NB4 (cell line): ENCODE measurements at regions not wholly inside any gene's neighbourhood (a gene's known extent, or its start where the extent isn't known, plus 50 kb on each side); places are given as distances from the start of the nearest gene placed in this dataset.
"Not testable (repeated sequence)": the region's sequence is repeated elsewhere in the genome, so short reads cannot be mapped to it uniquely, and the experiment has no call there.

Source experiments
- DNase-seq: peaks from one replicate; pipeline ENCODE4 v3.0.0; 2010; ENCODE audit warnings: low read depth
- H3K4me3 ChIP-seq: one replicate; pipeline ENCODE4 v1.5.1; 2011; ENCODE audit warnings: mild to moderate bottlenecking, low read depth, low read length, moderate library complexity
- CTCF ChIP-seq: IDR thresholded peaks from one replicate; pipeline ENCODE4 v1.5.1; 2012; ENCODE audit warnings: low read depth, low read length
- MYC ChIP-seq: IDR thresholded peaks from 2 replicates; pipeline ENCODE4 v1.6.1; 2011; ENCODE audit warnings: low read depth, low read length
- POLR2A ChIP-seq: IDR thresholded peaks from 2 replicates; pipeline ENCODE4 v1.6.1; 2011; ENCODE audit warnings: mild to moderate bottlenecking; ENCODE audit not compliant: insufficient read length; ENCODE audit errors: extremely low read depth
- TF ChIP-seq, protein P1 (sequence below): IDR thresholded peaks from 2 replicates; pipeline ENCODE4 v1.6.1; 2011; ENCODE audit warnings: low read depth, low read length

DNA sequence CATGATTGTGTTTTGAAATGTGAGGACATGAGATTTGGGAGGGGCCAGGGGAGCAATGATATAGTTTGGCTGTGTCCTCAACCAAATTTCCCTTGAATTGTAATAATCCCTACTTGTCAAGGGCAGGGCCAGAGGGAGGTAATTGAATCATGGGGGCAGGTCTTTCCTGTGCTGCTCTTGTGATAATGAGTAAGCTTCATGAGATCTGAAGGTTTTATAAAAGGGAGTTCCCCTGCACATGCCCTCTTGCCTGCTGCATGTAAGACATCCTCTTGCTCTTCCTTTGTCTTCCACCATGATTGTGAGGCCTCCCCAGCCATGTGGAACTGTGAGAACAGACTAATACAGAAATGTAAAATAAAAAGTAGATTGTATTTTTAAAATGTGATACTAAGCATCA is 1294.9 kb downstream of the ADGRL3 start:
- no peak for DNase-seq
- H3K4me3 ChIP-seq, result no peak overlapping the region
- TF ChIP-seq, protein P1, sequence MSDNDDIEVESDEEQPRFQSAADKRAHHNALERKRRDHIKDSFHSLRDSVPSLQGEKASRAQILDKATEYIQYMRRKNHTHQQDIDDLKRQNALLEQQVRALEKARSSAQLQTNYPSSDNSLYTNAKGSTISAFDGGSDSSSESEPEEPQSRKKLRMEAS, result no peak
- no peak for TF ChIP-seq CTCF
- no peak for TF ChIP-seq POLR2A
- no peak for TF ChIP-seq MYC

- DNase-seq, H3K4me3 ChIP-seq: not testable (repeated sequence)
These were observed 1291.6 kb downstream of the ADGRL3 start for GRCh38 chr4:62491756-62492155.

GRCh38 chr4:62490635-62491034 is 1290.5 kb downstream of the ADGRL3 start:
- DNase-seq, result no peak
- H3K4me3 ChIP-seq, result no peak overlapping the region
- TF ChIP-seq CTCF, result no peak

DNA sequence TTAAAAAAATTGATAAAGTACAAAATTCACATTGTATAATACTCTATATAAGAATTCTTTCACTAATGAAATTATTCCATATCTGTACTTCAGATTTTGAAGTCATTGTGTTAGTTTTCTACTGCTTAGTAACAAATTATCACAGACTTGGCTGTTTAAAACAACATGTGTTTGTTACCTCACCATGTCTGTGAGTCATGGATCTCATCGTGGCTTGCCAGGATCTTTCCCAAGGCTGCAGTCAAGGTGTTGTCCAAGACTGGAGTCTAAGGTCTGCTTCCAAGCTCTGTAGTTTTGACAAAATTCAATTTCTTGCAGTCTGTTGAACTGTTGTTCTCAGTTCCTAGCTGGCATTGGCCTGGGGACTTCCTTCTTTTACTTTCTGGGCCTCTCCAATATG is 1286.9 kb downstream of the ADGRL3 start:
- DNase-seq, result no peak
- no peak overlapping the region for H3K4me3 ChIP-seq
- TF ChIP-seq CTCF (no peak), MYC (no peak), POLR2A (no peak)
- TF ChIP-seq, protein P1, result no peak

- DNase-seq, result no peak
- H3K4me3 ChIP-seq, result no peak overlapping the region
These were observed 1284.2 kb downstream of the ADGRL3 start for GRCh38 chr4:62484357-62484756.

GRCh38 chr4:62482355-62482754 is 1282.2 kb downstream of the ADGRL3 start:
- H3K4me3 ChIP-seq, result no peak overlapping the region
- no peak for DNase-seq
- TF ChIP-seq CTCF (no peak), POLR2A (no peak), MYC (no peak)
- TF ChIP-seq, protein P1, result no peak

More at GRCh38 chr4:62484357-62484756, 1284.2 kb downstream of the ADGRL3 start:
- TF ChIP-seq MYC (no peak), CTCF (no peak), POLR2A (no peak)
- TF ChIP-seq, protein P1, result no peak

- H3K4me3 ChIP-seq, result no peak overlapping the region
- no peak for DNase-seq
- TF ChIP-seq CTCF (no peak), POLR2A (no peak), MYC (no peak)
- TF ChIP-seq, protein P1, result no peak
These were observed 1275.5 kb downstream of the ADGRL3 start for GRCh38 chr4:62475596-62475995.
